Right lobe of liver (tissue), 4 donors: ENCODE measurements at regions not wholly inside any gene's neighbourhood (a gene's known extent, or its start where the extent isn't known, plus 50 kb on each side); places are given as distances from the start of the nearest gene placed in this dataset.

ENCODE experiments used
- POLR2A ChIP-seq: fragments of 450-650 bp; IDR thresholded peaks from one replicate; pipeline ENCODE4 v1.6.1; 2017; ENCODE audit warnings: antibody characterized with exemption, mild to moderate bottlenecking
- TF ChIP-seq, protein P1 (sequence below), 4 donors: fragments of 200-600 bp in 3 of 4; fragments of 450-650 bp in 1 of 4; IDR thresholded peaks; one replicate each; pipeline versions ENCODE4 v1.5.1 to v1.8.0; 2016 to 2022; ENCODE audit warnings: antibody characterized with exemption in 4 of 4, mild to moderate bottlenecking in 2 of 4
- donor health status: DM: no; HTN: no; CAD: no.
- donor health status: DM: no; HTN: no; CAD: no.
- donor health status: DM: no; HTN: yes; CAD: no.

DNA sequence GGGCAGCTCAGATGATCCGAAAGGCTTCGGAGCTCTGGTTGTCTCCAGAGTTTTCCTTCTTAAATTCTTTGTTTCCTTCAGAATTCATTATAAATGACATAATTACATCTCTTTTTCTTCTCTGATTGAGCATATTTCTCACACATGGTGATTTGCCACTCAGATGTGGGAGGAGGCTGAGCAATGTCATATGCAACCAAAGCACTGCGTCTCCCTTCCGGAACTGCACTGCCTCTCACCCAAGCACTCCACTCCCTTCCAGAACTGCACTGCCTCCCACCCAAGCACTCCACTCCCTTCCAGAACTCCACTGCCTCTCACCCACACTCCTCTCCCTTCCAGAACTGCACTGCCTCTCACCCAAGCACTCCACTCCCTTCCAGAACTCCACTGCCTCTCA lies 131.5 kb downstream of the SALL1 start:
- TF ChIP-seq, protein P1, sequence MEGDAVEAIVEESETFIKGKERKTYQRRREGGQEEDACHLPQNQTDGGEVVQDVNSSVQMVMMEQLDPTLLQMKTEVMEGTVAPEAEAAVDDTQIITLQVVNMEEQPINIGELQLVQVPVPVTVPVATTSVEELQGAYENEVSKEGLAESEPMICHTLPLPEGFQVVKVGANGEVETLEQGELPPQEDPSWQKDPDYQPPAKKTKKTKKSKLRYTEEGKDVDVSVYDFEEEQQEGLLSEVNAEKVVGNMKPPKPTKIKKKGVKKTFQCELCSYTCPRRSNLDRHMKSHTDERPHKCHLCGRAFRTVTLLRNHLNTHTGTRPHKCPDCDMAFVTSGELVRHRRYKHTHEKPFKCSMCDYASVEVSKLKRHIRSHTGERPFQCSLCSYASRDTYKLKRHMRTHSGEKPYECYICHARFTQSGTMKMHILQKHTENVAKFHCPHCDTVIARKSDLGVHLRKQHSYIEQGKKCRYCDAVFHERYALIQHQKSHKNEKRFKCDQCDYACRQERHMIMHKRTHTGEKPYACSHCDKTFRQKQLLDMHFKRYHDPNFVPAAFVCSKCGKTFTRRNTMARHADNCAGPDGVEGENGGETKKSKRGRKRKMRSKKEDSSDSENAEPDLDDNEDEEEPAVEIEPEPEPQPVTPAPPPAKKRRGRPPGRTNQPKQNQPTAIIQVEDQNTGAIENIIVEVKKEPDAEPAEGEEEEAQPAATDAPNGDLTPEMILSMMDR (IDR thresholded peaks at IDR 0.05): no peak
- TF ChIP-seq POLR2A: no peak
